MM.1S (cell line): ENCODE measurements at regions not wholly inside any gene's neighbourhood (a gene's known extent, or its start where the extent isn't known, plus 50 kb on each side); places are given as distances from the start of the nearest gene placed in this dataset.

Source experiments
- DNase-seq: peaks from one replicate; pipeline ENCODE4 v3.0.0-alpha.2; 2015
- H2AFZ ChIP-seq: fragments of 300-600 bp; sonication (generic); 2 replicates; pipeline ENCODE4 v1.6.0; 2016; ENCODE audit warnings: antibody characterized with exemption, low read length
- H3F3A ChIP-seq: fragments of 300-600 bp; sonication (generic); 2 replicates; pipeline ENCODE4 v1.6.1; 2016; ENCODE audit warnings: mild to moderate bottlenecking, antibody characterized with exemption, low read length, moderate library complexity, mixed read lengths; ENCODE audit not compliant: insufficient read depth
- H3K27ac ChIP-seq: fragments of 300-600 bp; sonication (generic); 2 replicates; pipeline ENCODE4 v1.5.1; 2016; ENCODE audit warnings: mild to moderate bottlenecking, low read length
- H3K27me3 ChIP-seq: fragments of 300-600 bp; sonication (generic); replicated peaks from 2 replicates; pipeline ENCODE4 v1.6.0; 2016; ENCODE audit warnings: low read length; ENCODE audit not compliant: insufficient read depth
- H3K36me3 ChIP-seq: fragments of 300-600 bp; sonication (generic); replicated peaks from 2 replicates; pipeline ENCODE4 v1.6.1; 2016; ENCODE audit warnings: mild to moderate bottlenecking, low read length, mixed read lengths; ENCODE audit not compliant: insufficient read depth
- H3K4me1 ChIP-seq: fragments of 300-600 bp; sonication (generic); 2 replicates; pipeline ENCODE4 v1.6.1; 2016; ENCODE audit warnings: low read length, mixed read lengths
- H3K4me2 ChIP-seq: fragments of 300-600 bp; sonication (generic); 2 replicates; pipeline ENCODE4 v1.6.0; 2016; ENCODE audit warnings: low read depth, low read length
- H3K4me3 ChIP-seq: fragments of 300-600 bp; sonication (generic); 2 replicates; pipeline ENCODE4 v1.5.1; 2016; ENCODE audit warnings: low read length, mixed read lengths
- H3K79me2 ChIP-seq: fragments of 300-600 bp; sonication (generic); 2 replicates; pipeline ENCODE4 v1.6.1; 2016; ENCODE audit warnings: mixed run types, low read length, mixed read lengths
- H3K9ac ChIP-seq: fragments of 300-600 bp; sonication (generic); 2 replicates; pipeline ENCODE4 v1.6.1; 2016; ENCODE audit warnings: low read length, mixed read lengths
- H3K9me2 ChIP-seq: fragments of 300-600 bp; sonication (generic); replicated peaks from 2 replicates; pipeline ENCODE4 v1.6.1; 2016; ENCODE audit warnings: mild to moderate bottlenecking, low read length, mixed read lengths; ENCODE audit not compliant: insufficient read depth
- H3K9me3 ChIP-seq: fragments of 300-600 bp; sonication (generic); replicated peaks from 2 replicates; pipeline ENCODE4 v1.6.1; 2016; ENCODE audit warnings: mild to moderate bottlenecking, low read length, mixed read lengths; ENCODE audit not compliant: insufficient read depth
- H4K20me1 ChIP-seq: fragments of 300-600 bp; sonication (generic); 2 replicates; pipeline ENCODE4 v1.6.1; 2016; ENCODE audit warnings: mild to moderate bottlenecking, low read length, moderate library complexity, mixed read lengths; ENCODE audit not compliant: insufficient read depth
- EZH2 ChIP-seq: fragments of 300-600 bp; sonication (generic); optimal IDR thresholded peaks from 2 replicates; pipeline ENCODE3; 2017; ENCODE audit warnings: low read depth, mild to moderate bottlenecking, antibody characterized with exemption, low read length, mixed read lengths
- EZH2phosphoT487 ChIP-seq: fragments of 300-600 bp; sonication (generic); IDR thresholded peaks from 2 replicates; pipeline ENCODE4 v1.6.1; 2018; ENCODE audit warnings: antibody characterized with exemption, low read length
- TF ChIP-seq, protein P1 (sequence below): fragments of 300-600 bp; sonication (generic); IDR thresholded peaks from 2 replicates; pipeline ENCODE4 v1.5.1; 2016; ENCODE audit warnings: antibody characterized with exemption, low read length, mixed read lengths

DNA sequence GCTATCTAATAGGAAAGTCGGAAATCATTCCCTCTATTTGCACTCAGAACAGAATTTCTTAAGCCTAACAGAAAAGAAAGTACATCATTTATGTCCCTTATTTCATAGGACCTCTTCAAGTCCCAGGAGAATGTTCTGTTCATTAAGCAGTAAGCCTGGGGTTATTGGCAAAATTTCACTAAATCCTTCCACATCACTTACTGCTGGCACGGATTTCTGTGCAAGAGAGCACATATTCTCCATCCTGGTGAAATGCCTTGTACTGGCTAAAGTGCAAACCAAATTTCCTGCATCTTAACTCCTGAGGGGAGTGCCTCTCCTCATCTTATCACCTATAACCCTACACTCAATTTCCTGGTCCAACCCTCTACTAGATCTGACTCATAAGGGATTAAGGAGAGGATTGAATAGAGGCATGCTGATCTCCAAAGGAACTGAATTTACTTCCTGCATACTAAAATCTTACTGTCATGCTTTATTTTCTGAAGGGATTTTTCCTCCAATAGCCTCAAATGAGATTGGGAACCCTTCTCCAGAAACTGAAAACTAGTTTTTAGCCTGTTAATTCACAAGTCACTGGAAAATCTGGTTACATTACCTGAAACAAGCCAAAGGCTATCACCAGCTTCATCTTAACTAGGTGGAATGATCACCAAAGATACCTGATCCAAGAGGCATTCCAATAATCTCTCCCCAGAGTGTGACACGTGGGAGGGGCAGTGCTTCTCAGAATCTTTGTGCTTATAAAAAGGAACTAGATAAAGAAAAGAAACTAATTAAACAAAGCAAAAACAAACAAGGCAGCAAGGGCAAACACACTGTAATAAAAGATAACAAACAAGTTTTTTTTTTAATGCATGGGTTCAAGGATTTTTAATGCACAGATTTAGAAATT, 311.1 kb downstream of the NR4A2 start:
- H3K27me3 ChIP-seq: no peaks in the 10 kb centered on the region
- peaks cover 17% of the 10 kb centered on the region for H3F3A ChIP-seq
- peaks cover 18% of the 10 kb centered on the region for H3K4me1 ChIP-seq
- no peaks in the 10 kb centered on the region for H3K36me3 ChIP-seq
- no peaks in the 10 kb centered on the region for H3K79me2 ChIP-seq
- no peak overlapping the region for H3K4me2 ChIP-seq
- no peak overlapping the region for H2AFZ ChIP-seq
- no peaks in the 10 kb centered on the region for H3K9me3 ChIP-seq
- no peak for DNase-seq
- no peaks in the 10 kb centered on the region for H3K9me2 ChIP-seq
- no peaks in the 10 kb centered on the region for H4K20me1 ChIP-seq
- H3K4me3 ChIP-seq: no peak overlapping the region
- no peak for TF ChIP-seq EZH2phosphoT487
- TF ChIP-seq EZH2: no peak
- TF ChIP-seq, protein P1, sequence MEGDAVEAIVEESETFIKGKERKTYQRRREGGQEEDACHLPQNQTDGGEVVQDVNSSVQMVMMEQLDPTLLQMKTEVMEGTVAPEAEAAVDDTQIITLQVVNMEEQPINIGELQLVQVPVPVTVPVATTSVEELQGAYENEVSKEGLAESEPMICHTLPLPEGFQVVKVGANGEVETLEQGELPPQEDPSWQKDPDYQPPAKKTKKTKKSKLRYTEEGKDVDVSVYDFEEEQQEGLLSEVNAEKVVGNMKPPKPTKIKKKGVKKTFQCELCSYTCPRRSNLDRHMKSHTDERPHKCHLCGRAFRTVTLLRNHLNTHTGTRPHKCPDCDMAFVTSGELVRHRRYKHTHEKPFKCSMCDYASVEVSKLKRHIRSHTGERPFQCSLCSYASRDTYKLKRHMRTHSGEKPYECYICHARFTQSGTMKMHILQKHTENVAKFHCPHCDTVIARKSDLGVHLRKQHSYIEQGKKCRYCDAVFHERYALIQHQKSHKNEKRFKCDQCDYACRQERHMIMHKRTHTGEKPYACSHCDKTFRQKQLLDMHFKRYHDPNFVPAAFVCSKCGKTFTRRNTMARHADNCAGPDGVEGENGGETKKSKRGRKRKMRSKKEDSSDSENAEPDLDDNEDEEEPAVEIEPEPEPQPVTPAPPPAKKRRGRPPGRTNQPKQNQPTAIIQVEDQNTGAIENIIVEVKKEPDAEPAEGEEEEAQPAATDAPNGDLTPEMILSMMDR: no peak
- no peak overlapping the region for H3K9ac ChIP-seq
- no peak overlapping the region for H3K27ac ChIP-seq

DNA sequence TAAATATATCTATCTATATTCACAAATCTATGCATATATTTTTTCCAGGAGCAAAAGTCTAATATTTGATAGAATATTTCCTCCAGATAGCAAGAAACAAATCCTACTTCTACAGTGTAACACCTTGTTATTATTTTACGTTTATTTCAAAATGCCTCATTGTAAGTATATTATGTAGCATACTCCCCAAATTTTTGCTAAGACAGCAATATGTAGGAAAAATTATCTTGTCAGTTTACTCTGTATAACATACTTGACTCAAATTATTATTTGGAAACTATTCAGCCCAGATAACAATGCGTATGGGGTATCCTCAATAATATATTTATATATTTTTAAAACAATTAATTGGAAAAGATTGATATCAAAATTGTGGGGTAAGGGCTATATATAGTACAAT, 313.2 kb downstream of the NR4A2 start:
- Histone ChIP-seq H4K20me1 (no peaks in the 10 kb centered on the region), H3K4me2 (no peak overlapping the region), H3K9ac (no peak overlapping the region), H3K4me3 (no peak overlapping the region), H3K36me3 (no peaks in the 10 kb centered on the region), H3K9me3 (no peaks in the 10 kb centered on the region), H3K27me3 (no peaks in the 10 kb centered on the region), H3K27ac (no peak overlapping the region), H2AFZ (no peak overlapping the region), H3F3A (peaks cover 17% of the 10 kb centered on the region), H3K9me2 (no peaks in the 10 kb centered on the region), H3K79me2 (no peaks in the 10 kb centered on the region), H3K4me1 (peaks cover 18% of the 10 kb centered on the region)
- no peak for DNase-seq
- TF ChIP-seq, protein P1: no peak
- TF ChIP-seq EZH2 (no peak), EZH2phosphoT487 (no peak)

DNA sequence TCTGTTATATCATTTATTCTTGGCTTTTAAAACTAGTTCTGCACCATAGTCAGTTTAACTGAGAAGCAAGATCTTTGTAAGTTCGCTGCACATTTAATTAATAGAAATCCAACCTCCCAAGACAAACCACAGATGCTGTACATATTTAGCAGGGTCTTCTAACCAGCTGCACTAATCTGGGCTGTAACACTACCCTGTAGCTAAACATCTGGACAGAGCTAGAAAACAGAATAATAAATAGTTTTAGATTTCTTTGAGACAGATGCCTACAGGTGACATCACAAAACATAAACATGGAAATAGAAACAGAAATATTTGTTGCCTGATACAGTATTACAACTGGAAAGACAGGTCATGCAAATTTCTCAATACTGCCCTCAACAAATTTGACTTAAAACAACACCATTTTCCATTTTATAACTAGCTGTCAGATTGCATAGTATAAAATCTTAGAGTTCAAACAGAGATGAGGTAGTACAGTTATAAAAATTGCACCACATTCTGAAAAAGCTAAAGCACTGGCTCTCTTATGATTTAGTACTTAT, 315.1 kb downstream of the NR4A2 start:
- no peak overlapping the region for H3K27ac ChIP-seq
- H3K9me2 ChIP-seq: no peaks in the 10 kb centered on the region
- DNase-seq: no peak
- H2AFZ ChIP-seq: no peak overlapping the region
- H3K36me3 ChIP-seq: no peaks in the 10 kb centered on the region
- H3K4me2 ChIP-seq: no peak overlapping the region
- H3K9me3 ChIP-seq: no peaks in the 10 kb centered on the region
- H3K27me3 ChIP-seq: no peaks in the 10 kb centered on the region
- H3F3A ChIP-seq: no peaks in the 10 kb centered on the region
- no peaks in the 10 kb centered on the region for H3K79me2 ChIP-seq
- TF ChIP-seq EZH2 (no peak), EZH2phosphoT487 (no peak)
- TF ChIP-seq, protein P1: no peak
- no peaks in the 10 kb centered on the region for H4K20me1 ChIP-seq
- H3K9ac ChIP-seq: no peak overlapping the region
- 0 out of 2 replicates have a peak, but pooled peaks cover under 1% of the 10 kb centered on the region for H3K4me1 ChIP-seq
- no peak overlapping the region for H3K4me3 ChIP-seq
